Endothelial cell of umbilical vein (primary cell): ENCODE measurements at regions not wholly inside any gene's neighbourhood (a gene's known extent, or its start where the extent isn't known, plus 50 kb on each side); places are given as distances from the start of the nearest gene placed in this dataset.
A peak's percentile ranks its signal among the peaks of the same experiment; 100 is the strongest.

Experiments used
- BruUV-seq: library from RNA; stranded (reverse); fragments of 400-500 nt; replicated peaks from 2 replicates; lab custom pipeline; 2021; lab: Mats Ljungman, UMichigan
- CTCF ChIA-PET: fragments of 300-600, 350-600 bp; sonication (Branson Sonifier 250); formaldehyde crosslinking; loops from one replicate; lab custom pipeline; 2021; ENCODE audit warnings: antibody characterized with exemption, inconsistent platforms; lab: Charles Lee
- POLR2A ChIA-PET: fragments of 300-600, 350-600 bp; sonication (Branson Sonifier 250); formaldehyde crosslinking; loops from one replicate; lab custom pipeline; 2021; ENCODE audit warnings: antibody characterized with exemption, inconsistent platforms; lab: Charles Lee
- DNase-seq: peaks from one replicate; pipeline ENCODE4 v3.0.0-alpha.2; 2011; ENCODE audit warnings: low read depth, low spot score
- FAIRE-seq: peaks from 2 replicates; lab custom pipeline; 2011; peaks lifted over from hg19 to GRCh38; lab: Jason Lieb, UNC
- H2AFZ ChIP-seq: 2 replicates; pipeline ENCODE4 v1.6.0; 2012; ENCODE audit warnings: low read depth, low read length, control low read depth, inconsistent platforms
- H3K27ac ChIP-seq: 2 replicates; pipeline ENCODE4 v1.5.1; 2011; ENCODE audit warnings: low read depth, mild to moderate bottlenecking, control low read depth, low read length, moderate library complexity; ENCODE audit not compliant: insufficient read depth
- H3K27me3 ChIP-seq, 2 experiments: 2 replicates each; pipeline versions ENCODE4 v1.6.0 to v1.6.1; 2011; ENCODE audit warnings: low read length in 2 of 2, mixed read lengths in 1 of 2; ENCODE audit not compliant: control insufficient read depth in 2 of 2, insufficient read depth in 2 of 2
- H3K36me3 ChIP-seq, 2 experiments: 2 replicates in 1 of 2; 3 replicates in 1 of 2; pipeline ENCODE4 v1.5.1; 2011; ENCODE audit warnings: low read length in 2 of 2, mild to moderate bottlenecking in 1 of 2, moderate library complexity in 1 of 2; ENCODE audit not compliant: control insufficient read depth in 2 of 2, insufficient read depth in 2 of 2; ENCODE audit errors: extremely low read depth in 1 of 2
- H3K4me1 ChIP-seq: 3 replicates; pipeline ENCODE4 v1.5.1; 2011; ENCODE audit warnings: mild to moderate bottlenecking, low read length; ENCODE audit not compliant: control insufficient read depth, insufficient read depth; ENCODE audit errors: extremely low read depth
- H3K4me2 ChIP-seq: 2 replicates; pipeline ENCODE4 v1.6.1; 2011; ENCODE audit warnings: low read length, control low read depth, mixed read lengths; ENCODE audit not compliant: insufficient read depth
- H3K4me3 ChIP-seq, 3 experiments: fragments of 200-600 bp in 1 of 3; sonication (generic), shearing (Covaris generic) in 1 of 3; replicated peaks in 1 of 3; 2 replicates each; pipeline ENCODE4 v1.5.1; 2011 to 2016; ENCODE audit warnings: control low read depth in 3 of 3, low read length in 3 of 3, mild to moderate bottlenecking in 2 of 3, inconsistent platforms in 1 of 3, low read depth in 1 of 3, moderate library complexity in 1 of 3; ENCODE audit not compliant: insufficient read depth in 1 of 3
- H3K79me2 ChIP-seq: 2 replicates; pipeline ENCODE4 v1.6.0; 2012; ENCODE audit warnings: low read length, inconsistent platforms; ENCODE audit not compliant: control insufficient read depth, insufficient read depth
- H3K9ac ChIP-seq: replicated peaks from 2 replicates; pipeline ENCODE3; 2011; ENCODE audit warnings: low read length, control low read depth; ENCODE audit not compliant: insufficient read depth; ENCODE audit errors: extremely low read depth
- H3K9me1 ChIP-seq: replicated peaks from 3 replicates; pipeline ENCODE4 v1.6.0; 2011; ENCODE audit warnings: mild to moderate bottlenecking, low read length; ENCODE audit not compliant: control insufficient read depth, insufficient read depth; ENCODE audit errors: extremely low read depth
- H3K9me3 ChIP-seq: replicated peaks from 2 replicates; pipeline ENCODE4 v1.5.1; 2012; ENCODE audit warnings: low read length, inconsistent platforms; ENCODE audit not compliant: control insufficient read depth, insufficient read depth
- H4K20me1 ChIP-seq: replicated peaks from 2 replicates; pipeline ENCODE3; 2011; ENCODE audit warnings: mild to moderate bottlenecking, low read length; ENCODE audit not compliant: control insufficient read depth, insufficient read depth; ENCODE audit errors: extremely low read depth
- JUN ChIP-seq: IDR thresholded peaks from 2 replicates; pipeline ENCODE4 v1.6.1; 2011; ENCODE audit warnings: borderline replicate concordance, low read depth; ENCODE audit not compliant: insufficient read length, insufficient read depth
- MYC ChIP-seq: IDR thresholded peaks from one replicate; pipeline ENCODE4 v1.6.1; 2011; ENCODE audit warnings: mild to moderate bottlenecking, low read depth, low read length
- POLR2AphosphoS5 ChIP-seq: IDR thresholded peaks from 2 replicates; pipeline ENCODE4 v1.6.1; 2012; ENCODE audit warnings: low read depth, mild to moderate bottlenecking, control low read depth, low read length, moderate library complexity; ENCODE audit not compliant: insufficient read depth
- dilution Hi-C: fragments of 300-500 bp; cut with MboI; formaldehyde crosslinking; loops from one replicate; pipeline ENCODE4 v1.15.0; 2019; ENCODE audit warnings: low sequenced_read_pairs; ENCODE audit not compliant: extremely low pct_ligation_motif_present
- intact Hi-C: fragments of 100-400 bp; cut with micrococcal nuclease; formaldehyde crosslinking; loops from one replicate; pipeline ENCODE4 v1.10.0; 2022
- TF ChIP-seq, protein P1 (sequence below), 2 donors: IDR thresholded peaks; 1 replicate in 1 of 2; 2 replicates in 1 of 2; pipeline ENCODE4 v1.5.1; 2011; ENCODE audit warnings: low read length in 2 of 2, mild to moderate bottlenecking in 2 of 2, moderate library complexity in 2 of 2, control low read depth in 1 of 2, inconsistent platforms in 1 of 2, low read depth in 1 of 2; ENCODE audit not compliant: insufficient read depth in 1 of 2; ENCODE audit errors: extremely low read depth in 1 of 2
- TF ChIP-seq, protein P2 (sequence below): IDR thresholded peaks from 2 replicates; pipeline ENCODE4 v1.6.1; 2011; ENCODE audit not compliant: insufficient read depth, insufficient read length

DNA sequence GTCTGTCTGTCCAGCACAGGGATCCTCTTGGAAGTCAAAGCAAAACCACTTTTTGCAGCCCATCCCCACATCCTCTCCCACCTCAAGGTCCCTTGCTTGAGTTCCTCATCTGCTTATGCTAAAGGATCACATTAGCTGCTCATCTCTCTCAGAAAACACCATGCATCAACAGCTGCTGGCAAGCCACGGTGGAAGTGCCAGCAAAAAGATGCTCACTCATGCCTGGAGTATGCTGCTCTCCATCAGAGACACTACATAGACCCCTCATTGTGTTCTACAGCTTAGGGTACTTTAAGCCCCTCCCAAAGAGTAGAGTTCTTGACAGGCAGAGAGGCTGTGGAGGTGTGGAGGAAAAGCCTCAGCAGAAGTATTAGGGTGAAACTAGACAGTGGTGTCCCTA is 94.6 kb upstream of the COL8A1 start:
- Histone ChIP-seq H3K4me3 (no peak overlapping the region), H3K9ac (peak overlapping the region; percentile 68), H3K4me1 (peaks cover 66% of the 10 kb centered on the region), H3K9me3 (no peaks in the 10 kb centered on the region), H3K36me3 (no peaks in the 10 kb centered on the region), H3K27me3 (no peaks in the 10 kb centered on the region), H3K9me1 (no peaks in the 10 kb centered on the region), H3K79me2 (no peaks in the 10 kb centered on the region), H2AFZ (peak overlapping the region; percentile 49), H3K27ac (peak overlapping the region; percentile 97), H4K20me1 (no peaks in the 10 kb centered on the region), H3K4me2 (peak overlapping the region; percentile 62)
- BruUV-seq = no TSS peak
- dilution Hi-C loops (no loop called here), intact Hi-C loops (loop anchor here (1.0 to 2.0 kb wide), 4 partner anchors 94 to 230 kb away; no protein-coding TSS in a partner anchor)
- ChIA-PET POLR2A (interaction anchor here (0.7 to 3.9 kb wide), 2 partner anchors 93 to 97 kb away, joined by 3 to 31 read pairs; partner anchors contain the start of gene COL8A1), CTCF (interaction anchor here (1.6 to 5.0 kb wide), 5 partner anchors 12 to 97 kb away, joined by 6 to 24 read pairs (median 9); partner anchors contain the start of gene COL8A1)
- DNase-seq (peak; percentile 60), FAIRE-seq (no peak)
- TF ChIP-seq JUN = no peak
- TF ChIP-seq, protein P1, sequence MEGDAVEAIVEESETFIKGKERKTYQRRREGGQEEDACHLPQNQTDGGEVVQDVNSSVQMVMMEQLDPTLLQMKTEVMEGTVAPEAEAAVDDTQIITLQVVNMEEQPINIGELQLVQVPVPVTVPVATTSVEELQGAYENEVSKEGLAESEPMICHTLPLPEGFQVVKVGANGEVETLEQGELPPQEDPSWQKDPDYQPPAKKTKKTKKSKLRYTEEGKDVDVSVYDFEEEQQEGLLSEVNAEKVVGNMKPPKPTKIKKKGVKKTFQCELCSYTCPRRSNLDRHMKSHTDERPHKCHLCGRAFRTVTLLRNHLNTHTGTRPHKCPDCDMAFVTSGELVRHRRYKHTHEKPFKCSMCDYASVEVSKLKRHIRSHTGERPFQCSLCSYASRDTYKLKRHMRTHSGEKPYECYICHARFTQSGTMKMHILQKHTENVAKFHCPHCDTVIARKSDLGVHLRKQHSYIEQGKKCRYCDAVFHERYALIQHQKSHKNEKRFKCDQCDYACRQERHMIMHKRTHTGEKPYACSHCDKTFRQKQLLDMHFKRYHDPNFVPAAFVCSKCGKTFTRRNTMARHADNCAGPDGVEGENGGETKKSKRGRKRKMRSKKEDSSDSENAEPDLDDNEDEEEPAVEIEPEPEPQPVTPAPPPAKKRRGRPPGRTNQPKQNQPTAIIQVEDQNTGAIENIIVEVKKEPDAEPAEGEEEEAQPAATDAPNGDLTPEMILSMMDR (IDR thresholded peaks at IDR 0.05; ENCODE audit: extremely low read depth in 1 of 2, insufficient read depth in 1 of 2, low read depth in 1 of 2, low read length in 2 of 2) = no peak
- TF ChIP-seq, protein P2, sequence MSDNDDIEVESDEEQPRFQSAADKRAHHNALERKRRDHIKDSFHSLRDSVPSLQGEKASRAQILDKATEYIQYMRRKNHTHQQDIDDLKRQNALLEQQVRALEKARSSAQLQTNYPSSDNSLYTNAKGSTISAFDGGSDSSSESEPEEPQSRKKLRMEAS = no peak
- no peak for TF ChIP-seq POLR2AphosphoS5
- no peak for TF ChIP-seq MYC
